ENCODE measurements at regions not wholly inside any gene's neighbourhood (a gene's known extent, or its start where the extent isn't known, plus 50 kb on each side); places are given as distances from the start of the nearest gene placed in this dataset.

GRCh38 chr7:112996331-112996871, 90.2 kb downstream of the GPR85 start:
- Mint-ChIP-seq H3K9me3 (ENCODE audit: low read depth) (no peaks in the 10 kb centered on the region), H3K4me3 (ENCODE audit: unreplicated experiment) (no peak overlapping the region), H3K27ac (ENCODE audit: unreplicated experiment) (no peak overlapping the region), H3K4me1 (ENCODE audit: low read depth) (peaks cover 12% of the 10 kb centered on the region), H3K27me3 (ENCODE audit: low read depth) (no peaks in the 10 kb centered on the region), H3K36me3 (ENCODE audit: low read depth) (no peaks in the 10 kb centered on the region)
- no peak for TF ChIP-seq CTCF (IDR thresholded peaks at IDR 0.05)
- no peak for DNase-seq (ENCODE audit: low spot score)

DNA sequence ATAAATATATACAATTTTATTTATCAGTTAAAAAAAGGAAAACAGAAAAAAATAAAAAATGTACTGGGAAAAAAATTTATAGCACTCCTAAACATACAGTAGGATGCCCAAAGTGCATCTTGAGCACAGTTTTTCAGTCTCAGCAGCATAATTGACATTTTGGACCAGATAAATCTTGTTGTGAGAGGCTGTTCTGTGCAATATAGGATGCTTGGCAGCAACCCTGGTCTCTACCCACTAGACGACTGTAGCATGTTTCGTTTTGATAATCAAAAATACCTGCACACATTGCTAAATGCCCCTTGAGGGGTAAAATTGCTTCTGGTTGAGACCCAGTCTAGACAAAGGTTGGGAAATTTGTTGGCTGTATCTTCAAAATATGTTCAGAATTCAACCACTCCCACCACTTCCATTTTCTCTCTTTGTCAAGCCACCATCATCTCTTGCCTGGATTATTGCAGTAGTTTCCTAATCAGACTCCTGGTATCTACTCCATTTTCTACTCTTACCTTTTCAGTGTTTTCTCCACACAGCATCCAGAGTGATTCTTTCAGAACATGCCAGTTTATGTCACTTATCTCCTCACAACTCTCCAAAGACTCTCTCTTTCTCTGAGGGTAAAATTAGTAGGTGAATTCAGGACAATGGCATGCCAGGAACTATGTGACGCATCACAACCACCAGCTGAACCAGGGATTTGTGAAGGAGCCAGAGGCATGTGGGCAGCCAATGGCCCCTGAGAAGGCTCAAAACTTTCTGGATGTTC, 91.4 kb downstream of the GPR85 start:
- DNase-seq (ENCODE audit: low spot score), result no peak
- Mint-ChIP-seq H3K9me3 (ENCODE audit: low read depth) (no peaks in the 10 kb centered on the region), H3K4me3 (ENCODE audit: unreplicated experiment) (no peak overlapping the region), H3K27me3 (ENCODE audit: low read depth) (no peaks in the 10 kb centered on the region), H3K36me3 (ENCODE audit: low read depth) (no peaks in the 10 kb centered on the region), H3K27ac (ENCODE audit: unreplicated experiment) (peak overlapping the region; percentile 82), H3K4me1 (ENCODE audit: low read depth) (peaks cover 12% of the 10 kb centered on the region)
- TF ChIP-seq CTCF (IDR thresholded peaks at IDR 0.05), result no peak

GRCh38 chr7:112994656-112995055, 92.0 kb downstream of the GPR85 start:
- DNase-seq (ENCODE audit: low spot score), result no peak
- no peaks in the 10 kb centered on the region for H3K27me3 Mint-ChIP-seq (ENCODE audit: low read depth)

GRCh38 chr7:112990624-112991023, 96.0 kb downstream of the GPR85 start:
- Mint-ChIP-seq H3K4me3 (ENCODE audit: unreplicated experiment) (no peak overlapping the region), H3K36me3 (ENCODE audit: low read depth) (no peaks in the 10 kb centered on the region), H3K27ac (ENCODE audit: unreplicated experiment) (no peak overlapping the region), H3K9me3 (ENCODE audit: low read depth) (no peaks in the 10 kb centered on the region), H3K27me3 (ENCODE audit: low read depth) (no peaks in the 10 kb centered on the region), H3K4me1 (ENCODE audit: low read depth) (peaks cover 13% of the 10 kb centered on the region)
- TF ChIP-seq CTCF (IDR thresholded peaks at IDR 0.05), result no peak
- DNase-seq (ENCODE audit: low spot score), result no peak

More at GRCh38 chr7:112994656-112995055, 92.0 kb downstream of the GPR85 start:
- no peak overlapping the region for H3K4me3 Mint-ChIP-seq (ENCODE audit: unreplicated experiment)
- H3K27ac Mint-ChIP-seq (ENCODE audit: unreplicated experiment), result no peak overlapping the region
- H3K4me1 Mint-ChIP-seq (ENCODE audit: low read depth), result peaks cover 12% of the 10 kb centered on the region
- no peaks in the 10 kb centered on the region for H3K9me3 Mint-ChIP-seq (ENCODE audit: low read depth)
- no peak for TF ChIP-seq CTCF (IDR thresholded peaks at IDR 0.05)
- H3K36me3 Mint-ChIP-seq (ENCODE audit: low read depth), result no peaks in the 10 kb centered on the region

DNA sequence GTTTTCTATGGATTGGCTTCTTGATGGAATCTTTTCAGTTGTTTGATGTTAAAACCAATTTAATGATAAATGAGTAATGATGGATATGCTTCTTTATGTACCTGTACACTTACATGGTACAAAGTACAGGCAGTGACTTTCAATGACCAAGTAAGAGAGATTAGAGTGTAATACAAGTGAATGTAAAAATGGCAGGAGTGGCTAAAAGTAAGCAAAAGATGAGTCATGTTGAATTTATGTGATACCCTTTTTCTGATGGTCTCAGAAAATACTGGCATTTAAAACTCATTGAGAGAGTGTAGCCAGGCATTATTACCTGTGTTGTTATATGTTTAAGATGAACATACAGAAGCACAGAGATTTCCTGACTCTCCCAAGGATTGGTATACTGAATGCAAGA, 97.1 kb downstream of the GPR85 start:
- no peak for TF ChIP-seq CTCF (IDR thresholded peaks at IDR 0.05)
- peaks cover 9% of the 10 kb centered on the region for H3K4me1 Mint-ChIP-seq (ENCODE audit: low read depth)
- H3K36me3 Mint-ChIP-seq (ENCODE audit: low read depth), result no peaks in the 10 kb centered on the region
- no peaks in the 10 kb centered on the region for H3K27me3 Mint-ChIP-seq (ENCODE audit: low read depth)
- no peak overlapping the region for H3K27ac Mint-ChIP-seq (ENCODE audit: unreplicated experiment)
- no peak overlapping the region for H3K4me3 Mint-ChIP-seq (ENCODE audit: unreplicated experiment)
- no peak for DNase-seq (ENCODE audit: low spot score)
- H3K9me3 Mint-ChIP-seq (ENCODE audit: low read depth), result no peaks in the 10 kb centered on the region

Data from chondrocyte (in vitro differentiated cells).